Neuronal stem cell (in vitro differentiated cells): ENCODE measurements at regions not wholly inside any gene's neighbourhood (a gene's known extent, or its start where the extent isn't known, plus 50 kb on each side); places are given as distances from the start of the nearest gene placed in this dataset.
A peak's percentile ranks its signal among the peaks of the same experiment; 100 is the strongest.

Source experiments
- DNase-seq: peaks from one replicate; pipeline ENCODE4 v3.0.0-alpha.2; 2013; ENCODE audit warnings: low spot score
- H2AFZ ChIP-seq: one replicate; pipeline ENCODE4 v1.6.1; 2013; ENCODE audit warnings: mild to moderate bottlenecking, low read length, inconsistent platforms
- H2AK5ac ChIP-seq: 2 replicates; pipeline ENCODE4 v1.6.1; 2013; ENCODE audit warnings: low read depth, mild to moderate bottlenecking, inconsistent platforms, low read length, moderate library complexity, mixed read lengths
- H2BK120ac ChIP-seq: 2 replicates; pipeline ENCODE4 v1.6.1; 2013; ENCODE audit warnings: low read depth, mild to moderate bottlenecking, inconsistent platforms, low read length, moderate library complexity, mixed read lengths
- H2BK12ac ChIP-seq: one replicate; pipeline ENCODE4 v1.6.1; 2013; ENCODE audit warnings: low read length, inconsistent platforms
- H2BK15ac ChIP-seq: 2 replicates; pipeline ENCODE4 v1.6.1; 2013; ENCODE audit warnings: mild to moderate bottlenecking, low read length, inconsistent platforms, mixed read lengths
- H2BK5ac ChIP-seq: one replicate; pipeline ENCODE4 v1.6.1; 2013; ENCODE audit warnings: inconsistent platforms, mild to moderate bottlenecking, low read length, moderate library complexity
- H3K14ac ChIP-seq: one replicate; pipeline ENCODE4 v1.6.1; 2013; ENCODE audit warnings: low read length, inconsistent platforms
- H3K18ac ChIP-seq: 2 replicates; pipeline ENCODE4 v1.6.1; 2013; ENCODE audit warnings: low read length, inconsistent platforms
- H3K23ac ChIP-seq: 2 replicates; pipeline ENCODE4 v1.6.1; 2013; ENCODE audit warnings: low read depth, mild to moderate bottlenecking, mixed read lengths, low read length, inconsistent platforms; ENCODE audit not compliant: poor library complexity
- H3K27ac ChIP-seq: replicated peaks from 3 replicates; pipeline ENCODE4 v1.5.1; 2013; ENCODE audit warnings: low read length, inconsistent platforms
- H3K27me3 ChIP-seq, 3 experiments: 2 replicates each; pipeline ENCODE4 v1.6.1; 2013; ENCODE audit warnings: low read length in 3 of 3, mild to moderate bottlenecking in 2 of 3, inconsistent platforms in 1 of 3, low read depth in 1 of 3, mixed read lengths in 1 of 3, moderate library complexity in 1 of 3; ENCODE audit not compliant: control insufficient read depth in 3 of 3, insufficient read depth in 3 of 3
- H3K36me3 ChIP-seq, 2 donors: replicated peaks in 1 of 2; 2 replicates each; pipeline ENCODE4 v1.6.1; 2013; ENCODE audit warnings: low read length in 2 of 2; ENCODE audit not compliant: control insufficient read depth in 2 of 2, insufficient read depth in 2 of 2
- H3K4ac ChIP-seq: 2 replicates; pipeline ENCODE4 v1.6.1; 2013; ENCODE audit warnings: inconsistent platforms, mild to moderate bottlenecking, low read length, moderate library complexity
- H3K4me1 ChIP-seq, 2 donors: 1 replicate in 1 of 2; 2 replicates in 1 of 2; pipeline ENCODE4 v1.6.1; 2013; ENCODE audit warnings: low read length in 2 of 2, low read depth in 1 of 2; ENCODE audit not compliant: control insufficient read depth in 2 of 2, insufficient read depth in 1 of 2
- H3K4me2 ChIP-seq: one replicate; pipeline ENCODE4 v1.6.1; 2013; ENCODE audit warnings: mild to moderate bottlenecking, low read length, inconsistent platforms; ENCODE audit not compliant: insufficient read depth, poor library complexity, severe bottlenecking
- H3K4me3 ChIP-seq, 2 donors: 2 replicates each; pipeline ENCODE4 v1.5.1; 2013; ENCODE audit warnings: low read length in 2 of 2, mild to moderate bottlenecking in 2 of 2, inconsistent platforms in 1 of 2, moderate library complexity in 1 of 2
- H3K79me1 ChIP-seq: one replicate; pipeline ENCODE4 v1.6.1; 2013; ENCODE audit warnings: low read depth, mild to moderate bottlenecking, inconsistent platforms, low read length, moderate library complexity
- H3K9ac ChIP-seq: one replicate; pipeline ENCODE4 v1.6.1; 2013; ENCODE audit warnings: mild to moderate bottlenecking, low read depth, low read length, inconsistent platforms; ENCODE audit not compliant: poor library complexity
- H3K9me3 ChIP-seq, 2 donors: replicated peaks in 1 of 2; 2 replicates each; pipeline versions ENCODE3 to v1.6.1; 2013; ENCODE audit warnings: low read length in 2 of 2, mild to moderate bottlenecking in 2 of 2, inconsistent platforms in 1 of 2, low read depth in 1 of 2, mixed read lengths in 1 of 2, moderate library complexity in 1 of 2; ENCODE audit not compliant: control insufficient read depth in 2 of 2, insufficient read depth in 1 of 2
- H4K8ac ChIP-seq: one replicate; pipeline ENCODE4 v1.6.1; 2013; ENCODE audit warnings: low read depth, mild to moderate bottlenecking, inconsistent platforms, low read length, moderate library complexity
- H4K91ac ChIP-seq: one replicate; pipeline ENCODE4 v1.6.1; 2013; ENCODE audit warnings: low read length, low read depth, mild to moderate bottlenecking, inconsistent platforms; ENCODE audit not compliant: poor library complexity
- WGBS, 2 donors: extraction: QIAGEN DNeasy Blood & Tissue Kit; methylation state at CpG; one replicate each; pipeline ENCODE4 v1.1.7; 2013; ENCODE audit warnings: missing lambda C conversion rate in 2 of 2, mixed read lengths in 1 of 2; ENCODE audit not compliant: insufficient read length in 2 of 2, insufficient replicate concordance in 1 of 2; ENCODE audit errors: extremely low coverage in 2 of 2; 5-methylcytosine and 5-hydroxymethylcytosine counted together

DNA sequence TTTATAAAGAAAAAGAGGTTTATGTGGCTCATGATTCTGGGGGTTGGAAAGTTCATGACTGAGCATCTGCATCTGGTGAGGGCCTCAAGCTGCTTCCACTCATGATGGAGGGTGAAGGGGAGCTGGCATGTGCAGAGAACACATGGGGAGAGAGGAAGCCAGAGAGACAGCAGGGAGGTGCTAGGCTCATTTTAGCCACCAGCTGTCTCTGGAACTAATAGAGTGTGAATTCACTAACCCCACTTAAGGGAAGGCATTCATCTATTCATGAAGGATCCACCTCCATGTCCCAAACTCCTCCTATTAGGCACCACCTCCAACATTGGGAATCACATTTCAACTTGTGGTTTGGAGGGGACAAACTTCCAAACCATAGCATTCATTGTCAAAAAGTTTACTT lies 137.3 kb upstream of the PMEPA1 start:
- Histone ChIP-seq H3K14ac (no peak overlapping the region), H3K9me3 (no peaks in the 10 kb centered on the region), H2AK5ac (no peak overlapping the region), H3K36me3 (no peaks in the 10 kb centered on the region), H3K4me3 (no peak overlapping the region), H3K23ac (no peak overlapping the region), H2BK15ac (no peak overlapping the region), H3K9ac (no peak overlapping the region), H2BK120ac (no peak overlapping the region), H2BK5ac (no peak overlapping the region), H3K4me2 (no peak overlapping the region), H4K91ac (no peak overlapping the region), H3K27me3 (no peaks in the 10 kb centered on the region), H3K4ac (no peak overlapping the region), H3K18ac (no peak overlapping the region), H2AFZ (no peak overlapping the region), H3K27ac (no peak overlapping the region), H4K8ac (no peak overlapping the region), H2BK12ac (no peak overlapping the region), H3K79me1 (no peaks in the 10 kb centered on the region), H3K4me1 (peaks cover 0 to 5% of the 10 kb centered on the region in 2 donors)
- no peak for DNase-seq

DNA sequence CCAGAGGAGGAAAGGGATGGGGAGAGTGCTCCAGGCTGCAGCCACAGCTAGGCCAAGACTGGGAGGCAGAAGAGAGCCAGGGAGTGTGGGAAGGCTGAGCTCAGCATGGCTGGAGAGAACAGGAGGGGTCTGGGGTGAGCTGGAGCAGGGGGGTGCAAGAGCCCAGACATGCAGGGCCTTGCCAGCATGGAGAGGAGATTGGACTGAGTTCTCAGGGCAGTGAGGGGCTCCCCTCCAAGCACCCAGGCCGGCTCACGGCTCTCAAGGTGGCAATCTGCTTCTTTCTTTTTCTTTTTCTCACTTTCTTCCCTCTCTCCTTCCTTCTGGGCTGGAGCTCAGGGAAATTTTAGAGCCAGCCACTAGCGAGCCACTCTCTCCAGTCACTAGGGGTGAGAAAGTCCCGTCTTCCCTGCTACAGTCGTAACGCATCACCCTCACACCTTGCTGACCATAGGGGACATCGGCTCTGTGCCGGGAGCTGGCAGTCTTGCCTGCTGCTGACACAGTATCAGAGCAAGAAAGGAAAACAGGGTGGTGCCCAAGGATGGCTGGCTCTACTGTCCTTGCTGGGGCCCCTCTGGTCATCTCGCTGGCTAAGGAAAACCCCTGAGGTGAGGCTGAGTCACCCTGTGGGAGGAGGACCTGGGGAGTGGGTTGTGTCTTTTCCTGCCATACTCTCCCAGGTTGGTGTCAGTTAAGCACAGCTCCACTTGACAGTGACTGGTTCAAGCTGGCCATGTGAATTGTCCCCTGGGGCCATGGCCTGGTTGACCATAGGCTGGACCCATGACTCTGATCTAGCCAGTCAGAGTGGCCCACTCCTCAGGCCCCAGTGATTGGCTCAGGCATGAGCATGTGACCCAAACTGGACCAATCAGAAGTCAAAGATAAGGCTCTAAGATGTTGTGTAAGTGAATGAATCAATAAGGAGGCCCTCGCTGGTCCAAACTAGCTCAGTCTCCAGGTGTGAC lies 135.1 kb upstream of the PMEPA1 start:
- Histone ChIP-seq H2AK5ac (no peak overlapping the region), H4K8ac (no peak overlapping the region), H4K91ac (no peak overlapping the region), H3K4me1 (peaks cover 0 to 4% of the 10 kb centered on the region in 2 donors), H3K27ac (no peak overlapping the region), H2BK120ac (no peak overlapping the region), H3K18ac (peak overlapping the region; percentile 15), H2BK12ac (no peak overlapping the region), H2AFZ (no peak overlapping the region), H2BK15ac (no peak overlapping the region), H3K27me3 (peaks cover 0 to 10% (median 0%) of the 10 kb centered on the region in 3 experiments), H3K9me3 (no peaks in the 10 kb centered on the region), H3K4ac (no peak overlapping the region), H3K79me1 (no peaks in the 10 kb centered on the region), H3K4me2 (no peak overlapping the region), H3K4me3 (peak overlapping the region in 1 of 2 donors; percentile 38), H3K36me3 (no peaks in the 10 kb centered on the region), H3K23ac (peak overlapping the region; percentile 8), H3K9ac (no peak overlapping the region), H3K14ac (no peak overlapping the region), H2BK5ac (no peak overlapping the region)
- WGBS, 2 donors: no CpG with 5 or more reads among the region's 10 CpGs
- no peak for DNase-seq

DNA sequence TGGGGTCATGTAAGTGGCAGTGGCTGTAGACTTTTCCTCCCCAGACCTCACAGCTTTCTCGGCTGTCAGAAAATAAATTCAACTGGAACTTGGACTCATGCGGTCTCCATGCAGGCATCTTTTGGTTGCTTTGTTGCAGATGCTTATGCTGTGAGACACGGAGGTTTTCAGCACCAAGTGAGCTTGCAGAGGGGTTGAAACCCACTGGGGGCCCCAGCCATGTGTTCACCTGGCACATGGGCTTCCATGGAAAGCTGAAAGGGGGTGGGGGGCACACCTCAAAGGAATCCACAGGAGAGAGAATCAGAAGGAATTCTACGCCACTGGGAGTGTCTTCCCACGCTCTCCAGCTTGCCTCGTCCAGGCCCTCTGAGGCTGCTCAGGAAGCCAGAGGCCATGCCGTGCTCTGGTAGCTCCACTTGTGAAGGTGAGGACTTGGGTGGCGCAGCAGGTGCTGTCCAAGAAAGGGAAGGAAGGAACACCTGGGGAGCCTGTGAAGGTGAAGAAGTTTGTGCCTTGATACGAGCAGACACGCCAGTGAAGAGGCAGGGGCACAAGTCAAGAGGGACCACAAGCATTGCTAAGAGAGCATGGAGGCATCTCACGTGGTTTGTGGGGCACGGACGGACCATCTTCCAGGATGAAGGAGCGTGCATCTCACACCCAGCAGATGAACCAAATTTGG lies 134.3 kb upstream of the PMEPA1 start:
- H3K9me3 ChIP-seq: no peaks in the 10 kb centered on the region
- no peak overlapping the region for H3K18ac ChIP-seq
- H2AFZ ChIP-seq: no peak overlapping the region
- WGBS, 2 donors: no CpG with 5 or more reads among the region's 14 CpGs
- H2BK15ac ChIP-seq: no peak overlapping the region
- H4K91ac ChIP-seq: no peak overlapping the region
- H3K27me3 ChIP-seq: peaks cover 0 to 11% (median 0%) of the 10 kb centered on the region in 3 experiments
- no peak overlapping the region for H3K27ac ChIP-seq
- no peak for DNase-seq
- no peak overlapping the region for H2BK5ac ChIP-seq
- no peak overlapping the region for H3K23ac ChIP-seq
- no peak overlapping the region for H4K8ac ChIP-seq
- no peak overlapping the region for H2BK12ac ChIP-seq
- H3K4ac ChIP-seq: no peak overlapping the region
- no peak overlapping the region for H3K4me2 ChIP-seq
- H3K4me1 ChIP-seq: no peaks in the 10 kb centered on the region
- H3K79me1 ChIP-seq: no peaks in the 10 kb centered on the region
- H3K36me3 ChIP-seq: no peaks in the 10 kb centered on the region
- H3K14ac ChIP-seq: no peak overlapping the region
- H2AK5ac ChIP-seq: no peak overlapping the region
- H3K4me3 ChIP-seq: peak overlapping the region in 1 of 2 donors; percentile 38
- no peak overlapping the region for H3K9ac ChIP-seq
- H2BK120ac ChIP-seq: no peak overlapping the region

DNA sequence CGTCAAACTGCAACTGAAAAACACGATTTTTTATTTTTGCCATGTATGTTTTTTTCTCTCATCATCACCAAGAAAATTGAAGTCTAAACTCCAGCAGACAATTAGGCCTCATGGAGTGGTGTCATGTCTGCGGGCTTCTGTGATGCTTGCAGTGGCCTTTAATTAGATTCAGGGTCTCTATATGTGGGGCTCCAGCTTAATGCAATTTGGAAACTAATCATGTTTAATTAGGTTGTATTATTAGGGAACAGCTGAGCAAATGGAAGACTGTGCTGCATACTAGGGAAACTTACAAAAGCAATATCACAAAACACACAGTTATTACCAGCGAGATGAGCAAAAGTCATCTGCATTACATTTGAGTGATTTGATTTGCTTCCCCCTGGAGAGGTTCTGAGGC lies 132.9 kb upstream of the PMEPA1 start:
- no peak for DNase-seq
- Histone ChIP-seq H2AK5ac (no peak overlapping the region), H2BK5ac (no peak overlapping the region), H3K18ac (no peak overlapping the region), H3K14ac (no peak overlapping the region), H2BK15ac (no peak overlapping the region), H2BK120ac (no peak overlapping the region), H4K91ac (no peak overlapping the region), H3K27me3 (peaks cover 0 to 11% (median 0%) of the 10 kb centered on the region in 3 experiments), H3K79me1 (no peaks in the 10 kb centered on the region), H3K4me3 (no peak overlapping the region), H2BK12ac (no peak overlapping the region), H3K4ac (no peak overlapping the region), H3K36me3 (no peaks in the 10 kb centered on the region), H3K4me2 (no peak overlapping the region), H2AFZ (no peak overlapping the region), H3K4me1 (no peaks in the 10 kb centered on the region), H3K9ac (no peak overlapping the region), H3K9me3 (no peaks in the 10 kb centered on the region), H3K23ac (no peak overlapping the region), H3K27ac (no peak overlapping the region), H4K8ac (no peak overlapping the region)
- WGBS, 2 donors: no CpG with 5 or more reads among the region's 4 CpGs
